Naive thymus-derived CD4-positive, alpha-beta T cell (primary cell): ENCODE measurements at regions not wholly inside any gene's neighbourhood (a gene's known extent, or its start where the extent isn't known, plus 50 kb on each side); places are given as distances from the start of the nearest gene placed in this dataset.

Experiments
- ATAC-seq: fragments of 150-1000 bp; cut with Tn5 transposase; 2 replicates; pipeline ENCODE4 v1.10.0; 2021; ENCODE audit warnings: mild to moderate bottlenecking, moderate library complexity
- CTCF ChIA-PET: fragments of 350-600 bp; sonication (Branson Sonifier 250); formaldehyde crosslinking; loops from one replicate; lab custom pipeline; 2021; ENCODE audit warnings: antibody characterized with exemption; lab: Charles Lee
- POLR2A ChIA-PET: fragments of 350-600 bp; sonication (Branson Sonifier 250); formaldehyde crosslinking; loops from one replicate; lab custom pipeline; 2021; ENCODE audit warnings: antibody characterized with exemption, inconsistent platforms; lab: Charles Lee
- DNase-seq, 9 donors: peaks; one replicate each; pipeline versions ENCODE4 v3.0.0 to v3.0.0-alpha.2; 2020 to 2022; ENCODE audit warnings: mixed read lengths in 1 of 9
- H3K27ac ChIP-seq: one replicate; pipeline ENCODE4 v1.7.0; 2013; ENCODE audit warnings: mild to moderate bottlenecking, low read depth, low read length, moderate library complexity
- H3K27me3 ChIP-seq, 2 donors: one replicate each; pipeline ENCODE4 v1.7.0; 2013; ENCODE audit warnings: low read length in 2 of 2, mild to moderate bottlenecking in 2 of 2, moderate library complexity in 2 of 2; ENCODE audit not compliant: control insufficient read depth in 2 of 2, insufficient read depth in 2 of 2
- H3K36me3 ChIP-seq, 3 experiments: 1 replicate in 2 of 3; 2 replicates in 1 of 3; pipeline ENCODE4 v1.7.0; 2013; ENCODE audit warnings: low read length in 3 of 3, mild to moderate bottlenecking in 3 of 3, moderate library complexity in 1 of 3; ENCODE audit not compliant: insufficient read depth in 3 of 3, control insufficient read depth in 2 of 3
- H3K4me1 ChIP-seq, 2 donors: one replicate each; pipeline ENCODE4 v1.7.0; 2013; ENCODE audit warnings: low read length in 2 of 2, mild to moderate bottlenecking in 2 of 2, moderate library complexity in 1 of 2; ENCODE audit not compliant: control insufficient read depth in 2 of 2, insufficient read depth in 2 of 2
- H3K4me3 ChIP-seq: 2 replicates; pipeline ENCODE4 v1.7.0; 2013; ENCODE audit warnings: mild to moderate bottlenecking, low read length
- H3K9me3 ChIP-seq, 3 experiments: 1 replicate in 2 of 3; 2 replicates in 1 of 3; pipeline ENCODE4 v1.7.0; 2013; ENCODE audit warnings: low read length in 3 of 3; ENCODE audit not compliant: control insufficient read depth in 2 of 3
- H3K27ac Mint-ChIP-seq, 9 donors: one replicate each; pipeline ENCODE4 v1.8.0; 2020 to 2022; ENCODE audit warnings: mixed read lengths in 9 of 9, mild to moderate bottlenecking in 8 of 9, moderate library complexity in 5 of 9, inconsistent platforms in 2 of 9
- H3K27me3 Mint-ChIP-seq, 5 donors: one replicate each; pipeline ENCODE4 v1.8.0; 2021 to 2022; ENCODE audit warnings: mixed read lengths in 5 of 5, mild to moderate bottlenecking in 1 of 5
- H3K36me3 Mint-ChIP-seq, 5 donors: one replicate each; pipeline ENCODE4 v1.8.0; 2020 to 2022; ENCODE audit warnings: mixed read lengths in 5 of 5, mild to moderate bottlenecking in 3 of 5, inconsistent platforms in 1 of 5
- H3K4me1 Mint-ChIP-seq, 7 donors: one replicate each; pipeline ENCODE4 v1.8.0; 2020 to 2022; ENCODE audit warnings: mixed read lengths in 7 of 7, mild to moderate bottlenecking in 3 of 7, inconsistent platforms in 1 of 7
- H3K4me3 Mint-ChIP-seq, 10 donors: one replicate each; pipeline ENCODE4 v1.8.0; 2020 to 2022; ENCODE audit warnings: mild to moderate bottlenecking in 10 of 10, mixed read lengths in 10 of 10, moderate library complexity in 6 of 10, inconsistent platforms in 2 of 10
- H3K9me3 Mint-ChIP-seq, 11 donors: one replicate each; pipeline ENCODE4 v1.8.0; 2020 to 2022; ENCODE audit warnings: mixed read lengths in 11 of 11, mild to moderate bottlenecking in 4 of 11, inconsistent platforms in 1 of 11, moderate library complexity in 1 of 11
- intact Hi-C, 2 donors: fragments of 100-400 bp; cut with micrococcal nuclease; formaldehyde crosslinking; loops; one replicate each; pipeline ENCODE4 v1.15.1; 2023

DNA sequence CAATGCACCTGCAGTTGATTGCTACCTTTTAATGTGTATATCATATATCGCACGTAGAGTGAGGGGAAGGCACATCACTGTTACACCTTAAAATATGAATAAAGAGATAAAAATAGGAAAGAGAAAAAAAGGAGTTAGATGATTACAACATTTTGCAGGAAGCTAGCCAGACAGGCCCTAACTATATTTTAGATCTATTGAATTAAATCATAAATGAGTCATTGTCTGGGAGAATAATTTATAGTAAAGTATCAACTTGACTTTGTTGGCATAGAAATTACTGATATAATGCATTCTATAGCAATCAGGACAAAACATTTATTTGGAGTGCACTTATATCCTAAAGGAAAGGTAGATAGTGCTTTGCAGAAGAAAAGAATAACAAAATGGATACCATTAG lies 384.9 kb upstream of the NXPH2 start:
- no peak for DNase-seq
- CTCF ChIA-PET, result no interaction called here
- no peaks in the 10 kb centered on the region for H3K27me3 Mint-ChIP-seq

DNA sequence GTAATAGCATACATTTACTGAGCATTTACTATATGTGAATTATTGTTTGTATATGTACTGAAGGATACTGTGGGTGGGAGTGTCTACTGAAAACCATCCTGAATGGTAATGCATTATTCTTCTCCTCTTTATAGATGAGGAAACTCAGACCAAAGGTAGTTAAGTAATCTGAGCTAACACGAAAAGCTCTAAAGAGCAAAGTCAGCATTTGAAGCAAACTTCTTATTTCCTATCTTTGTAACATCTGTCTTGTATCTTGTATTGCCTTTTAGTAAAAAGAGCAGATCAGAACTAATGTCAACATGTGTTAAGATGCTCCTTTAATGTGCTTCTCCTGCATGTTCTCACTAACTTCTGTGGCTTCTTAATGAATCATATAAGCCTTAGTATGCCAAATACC lies 382.8 kb upstream of the NXPH2 start:
- ATAC-seq (no peak), DNase-seq (no peak)
- no peaks in the 10 kb centered on the region for H3K4me1 Mint-ChIP-seq
- no peak overlapping the region for H3K27ac Mint-ChIP-seq
- H3K4me3 ChIP-seq, result no peak overlapping the region
- H3K4me3 Mint-ChIP-seq, result no peak overlapping the region
- H3K27me3 ChIP-seq, result no peaks in the 10 kb centered on the region
- CTCF ChIA-PET, result no interaction called here
- intact Hi-C loops, result no loop called here
- H3K9me3 ChIP-seq, result no peaks in the 10 kb centered on the region
- H3K9me3 Mint-ChIP-seq, result peaks cover 0 to 18% (median 2%) of the 10 kb centered on the region in 11 donors
- POLR2A ChIA-PET, result no interaction called here
- H3K27ac ChIP-seq, result no peak overlapping the region
- H3K27me3 Mint-ChIP-seq, result no peaks in the 10 kb centered on the region
- no peaks in the 10 kb centered on the region for H3K4me1 ChIP-seq
- H3K36me3 Mint-ChIP-seq, result no peaks in the 10 kb centered on the region
- no peaks in the 10 kb centered on the region for H3K36me3 ChIP-seq

More for the DNA sequence above, 384.9 kb upstream of the NXPH2 start:
- no peaks in the 10 kb centered on the region for H3K36me3 Mint-ChIP-seq
- H3K4me3 ChIP-seq, result no peak overlapping the region
- H3K36me3 ChIP-seq, result no peaks in the 10 kb centered on the region
- H3K4me3 Mint-ChIP-seq, result no peak overlapping the region
- no peak overlapping the region for H3K27ac Mint-ChIP-seq
- H3K27ac ChIP-seq, result no peak overlapping the region
- no peaks in the 10 kb centered on the region for H3K4me1 ChIP-seq
- H3K9me3 ChIP-seq, result no peaks in the 10 kb centered on the region
- H3K4me1 Mint-ChIP-seq, result no peaks in the 10 kb centered on the region
- H3K9me3 Mint-ChIP-seq, result peaks cover 0 to 20% (median 0%) of the 10 kb centered on the region in 11 donors
- POLR2A ChIA-PET, result no interaction called here
- H3K27me3 ChIP-seq, result no peaks in the 10 kb centered on the region
- no peak for ATAC-seq
- intact Hi-C loops, result no loop called here

DNA sequence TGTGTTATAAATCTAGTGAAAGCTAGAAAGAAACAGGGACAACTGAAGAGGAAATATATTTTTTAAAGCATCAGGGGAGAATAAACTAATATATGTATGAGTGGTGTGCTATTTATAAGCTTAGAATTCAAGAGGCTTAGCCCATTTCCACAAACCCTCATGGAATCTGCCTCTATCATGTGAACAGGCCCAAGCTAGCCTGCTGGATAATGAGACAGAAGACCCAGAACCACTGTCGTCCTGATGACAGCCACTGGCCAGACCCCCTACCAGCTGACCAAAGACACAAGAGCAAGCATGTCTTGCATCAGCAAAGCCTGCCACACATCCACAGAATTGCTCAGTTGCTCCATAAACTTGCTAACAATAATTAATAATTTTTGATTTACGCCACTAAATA lies 382.3 kb upstream of the NXPH2 start:
- Histone ChIP-seq H3K27me3 (no peaks in the 10 kb centered on the region), H3K9me3 (no peaks in the 10 kb centered on the region), H3K36me3 (no peaks in the 10 kb centered on the region), H3K4me3 (no peak overlapping the region), H3K4me1 (no peaks in the 10 kb centered on the region), H3K27ac (no peak overlapping the region)
- H3K27ac Mint-ChIP-seq, result no peak overlapping the region
- no peaks in the 10 kb centered on the region for H3K4me1 Mint-ChIP-seq
- DNase-seq (no peak), ATAC-seq (no peak)
- CTCF ChIA-PET, result no interaction called here
- no peak overlapping the region for H3K4me3 Mint-ChIP-seq
- peaks cover 0 to 18% (median 2%) of the 10 kb centered on the region in 11 donors for H3K9me3 Mint-ChIP-seq
- H3K36me3 Mint-ChIP-seq, result no peaks in the 10 kb centered on the region
- POLR2A ChIA-PET, result no interaction called here
- no peaks in the 10 kb centered on the region for H3K27me3 Mint-ChIP-seq
- intact Hi-C loops, result no loop called here

DNA sequence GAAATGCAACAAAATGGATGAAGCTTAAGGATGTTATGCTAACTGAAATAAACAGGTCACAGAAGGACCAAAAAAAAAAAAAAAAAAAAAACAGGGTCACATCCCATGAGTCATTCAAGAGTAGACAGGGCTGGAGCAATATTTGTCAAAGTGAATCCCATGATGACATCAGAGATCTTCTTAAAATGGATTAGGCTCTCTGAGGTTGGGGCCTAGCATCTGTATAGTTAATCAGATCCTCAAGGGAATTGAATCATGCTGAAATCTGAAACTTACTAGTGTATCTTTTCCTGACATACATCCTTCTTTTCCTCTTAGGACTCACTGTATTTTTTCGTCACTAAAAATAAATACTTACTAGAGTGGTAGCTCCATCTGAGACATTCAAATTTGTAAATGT lies 380.6 kb upstream of the NXPH2 start:
- no peaks in the 10 kb centered on the region for H3K9me3 ChIP-seq
- POLR2A ChIA-PET, result no interaction called here
- ATAC-seq, result no peak
- CTCF ChIA-PET, result no interaction called here
- no peaks in the 10 kb centered on the region for H3K27me3 ChIP-seq
- Mint-ChIP-seq H3K27ac (no peak overlapping the region), H3K4me3 (no peak overlapping the region), H3K36me3 (no peaks in the 10 kb centered on the region), H3K4me1 (no peaks in the 10 kb centered on the region), H3K9me3 (peaks cover 0 to 21% (median 3%) of the 10 kb centered on the region in 11 donors), H3K27me3 (no peaks in the 10 kb centered on the region)
- H3K4me3 ChIP-seq, result no peak overlapping the region
- no peak overlapping the region for H3K27ac ChIP-seq
- no peak for DNase-seq
- intact Hi-C loops, result no loop called here
- H3K36me3 ChIP-seq, result no peaks in the 10 kb centered on the region
- H3K4me1 ChIP-seq, result no peaks in the 10 kb centered on the region

DNA sequence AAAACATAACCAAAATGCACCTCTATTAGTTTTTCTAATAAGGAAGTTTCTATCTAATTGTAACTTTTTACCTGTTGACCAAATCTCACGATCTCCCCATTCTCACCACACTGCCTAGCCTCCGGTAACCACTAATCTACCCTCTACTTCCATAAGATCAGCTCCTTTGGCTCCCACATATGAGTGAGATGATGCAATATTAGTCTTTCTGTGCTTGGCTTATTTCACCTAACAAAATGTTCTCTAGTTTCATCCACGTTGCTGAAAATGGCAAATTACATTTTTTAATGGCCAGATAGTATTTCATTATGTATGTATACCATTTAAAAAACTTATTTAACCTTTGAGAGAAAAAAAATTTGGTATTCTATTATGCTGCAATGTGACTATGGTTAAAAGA lies 379.0 kb upstream of the NXPH2 start:
- no peaks in the 10 kb centered on the region for H3K4me1 ChIP-seq
- Mint-ChIP-seq H3K36me3 (no peaks in the 10 kb centered on the region), H3K27ac (no peak overlapping the region), H3K9me3 (peaks cover 0 to 20% (median 4%) of the 10 kb centered on the region in 11 donors), H3K4me1 (no peaks in the 10 kb centered on the region), H3K4me3 (no peak overlapping the region), H3K27me3 (no peaks in the 10 kb centered on the region)
- H3K27me3 ChIP-seq, result no peaks in the 10 kb centered on the region
- ChIA-PET POLR2A (no interaction called here), CTCF (no interaction called here)
- H3K36me3 ChIP-seq, result no peaks in the 10 kb centered on the region
- no peak for ATAC-seq
- H3K27ac ChIP-seq, result no peak overlapping the region
- intact Hi-C loops, result no loop called here
- no peak overlapping the region for H3K4me3 ChIP-seq
- no peak for DNase-seq
- no peaks in the 10 kb centered on the region for H3K9me3 ChIP-seq

DNA sequence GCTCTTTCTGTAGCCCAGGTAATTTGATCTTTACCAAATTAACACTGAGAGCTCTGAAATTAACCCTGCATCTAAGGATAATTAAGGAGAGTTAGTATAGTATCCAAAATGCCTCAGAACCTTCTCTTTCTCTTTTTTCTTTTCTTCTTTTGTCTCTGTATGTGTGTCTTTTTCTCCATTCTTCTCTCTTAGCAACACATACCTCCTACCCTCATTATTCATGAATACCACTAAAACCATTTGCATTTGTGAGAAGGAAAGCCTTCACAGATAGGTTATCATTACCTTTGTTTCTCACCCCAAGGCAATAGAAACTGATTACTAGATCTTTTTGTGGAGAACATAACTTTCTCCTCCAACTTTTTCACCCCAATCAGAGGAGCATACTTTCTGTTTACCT lies 376.5 kb upstream of the NXPH2 start:
- H3K27ac ChIP-seq, result no peak overlapping the region
- H3K36me3 ChIP-seq, result no peaks in the 10 kb centered on the region
- no peaks in the 10 kb centered on the region for H3K36me3 Mint-ChIP-seq
- no peaks in the 10 kb centered on the region for H3K27me3 ChIP-seq
- ATAC-seq (no peak), DNase-seq (no peak)
- POLR2A ChIA-PET, result no interaction called here
- H3K4me1 Mint-ChIP-seq, result no peaks in the 10 kb centered on the region
- CTCF ChIA-PET, result no interaction called here
- H3K4me3 ChIP-seq, result no peak overlapping the region
- H3K27ac Mint-ChIP-seq, result no peak overlapping the region
- H3K4me3 Mint-ChIP-seq, result no peak overlapping the region
- peaks cover 0 to 16% (median 4%) of the 10 kb centered on the region in 11 donors for H3K9me3 Mint-ChIP-seq
- no peaks in the 10 kb centered on the region for H3K9me3 ChIP-seq
- no peaks in the 10 kb centered on the region for H3K27me3 Mint-ChIP-seq
- H3K4me1 ChIP-seq, result no peaks in the 10 kb centered on the region
- intact Hi-C loops, result no loop called here

DNA sequence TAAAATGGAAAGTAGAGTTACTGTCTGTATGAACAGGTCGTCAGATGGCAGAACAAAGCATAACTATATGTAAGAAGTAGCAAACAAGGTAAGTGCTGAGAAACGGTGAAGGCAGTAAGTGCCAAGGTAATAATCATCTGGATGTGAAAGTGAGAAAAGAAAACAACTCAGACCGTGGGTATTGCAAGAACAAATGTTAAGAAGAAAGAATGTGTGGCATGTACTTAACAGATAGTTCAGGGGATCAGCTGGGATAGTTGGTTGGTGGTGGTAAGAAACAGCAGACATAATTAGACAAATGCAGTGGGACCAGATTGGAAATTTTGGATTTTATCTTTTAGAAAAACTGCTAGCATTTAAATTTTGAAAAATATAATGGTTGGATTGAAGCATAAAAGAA lies 375.8 kb upstream of the NXPH2 start:
- H3K27me3 ChIP-seq, result no peaks in the 10 kb centered on the region
- H3K4me3 ChIP-seq, result no peak overlapping the region
- intact Hi-C loops, result no loop called here
- no peaks in the 10 kb centered on the region for H3K27me3 Mint-ChIP-seq
- no peak overlapping the region for H3K4me3 Mint-ChIP-seq
- H3K4me1 ChIP-seq, result no peaks in the 10 kb centered on the region
- DNase-seq (no peak), ATAC-seq (no peak)
- ChIA-PET CTCF (no interaction called here), POLR2A (no interaction called here)
- no peaks in the 10 kb centered on the region for H3K4me1 Mint-ChIP-seq
- no peaks in the 10 kb centered on the region for H3K36me3 Mint-ChIP-seq
- H3K27ac ChIP-seq, result no peak overlapping the region
- H3K9me3 ChIP-seq, result no peaks in the 10 kb centered on the region
- H3K9me3 Mint-ChIP-seq, result peaks cover 0 to 18% (median 7%) of the 10 kb centered on the region in 11 donors
- H3K27ac Mint-ChIP-seq, result no peak overlapping the region
- no peaks in the 10 kb centered on the region for H3K36me3 ChIP-seq
